Fibroblast of lung (primary cell): ENCODE measurements at regions not wholly inside any gene's neighbourhood (a gene's known extent, or its start where the extent isn't known, plus 50 kb on each side); places are given as distances from the start of the nearest gene placed in this dataset.

Experiments
- DNase-seq, 2 donors: peaks; one replicate each; pipeline versions ENCODE4 v3.0.0 to v3.0.0-alpha.2; 2010; ENCODE audit warnings: low read depth in 2 of 2
- H2AFZ ChIP-seq: 2 replicates; pipeline ENCODE4 v1.5.1; 2012; ENCODE audit warnings: low read length, control low read depth, inconsistent platforms
- H3K27ac ChIP-seq: 2 replicates; pipeline ENCODE4 v1.5.1; 2011; ENCODE audit warnings: low read length, control low read depth; ENCODE audit not compliant: insufficient read depth
- H3K27me3 ChIP-seq: 2 replicates; pipeline ENCODE4 v1.5.1; 2011; ENCODE audit warnings: mild to moderate bottlenecking, low read length; ENCODE audit not compliant: control insufficient read depth, insufficient read depth
- H3K36me3 ChIP-seq: 2 replicates; pipeline ENCODE4 v1.5.1; 2011; ENCODE audit warnings: low read length; ENCODE audit not compliant: control insufficient read depth, insufficient read depth
- H3K4me1 ChIP-seq: 2 replicates; pipeline ENCODE4 v1.5.1; 2011; ENCODE audit warnings: low read length; ENCODE audit not compliant: control insufficient read depth, insufficient read depth; ENCODE audit errors: extremely low read depth
- H3K4me2 ChIP-seq: 2 replicates; pipeline ENCODE4 v1.5.1; 2011; ENCODE audit warnings: low read length, control low read depth; ENCODE audit not compliant: insufficient read depth; ENCODE audit errors: extremely low read depth
- H3K4me3 ChIP-seq, 4 experiments: fragments of 200-600 bp in 1 of 4; sonication (generic) in 1 of 4; replicated peaks in 1 of 4; 2 replicates each; pipeline ENCODE4 v1.5.1; 2011 to 2016; ENCODE audit warnings: low read length in 4 of 4, low read depth in 3 of 4, mild to moderate bottlenecking in 3 of 4, control low read depth in 2 of 4, inconsistent platforms in 1 of 4, mixed read lengths in 1 of 4; ENCODE audit not compliant: insufficient read depth in 1 of 4; ENCODE audit errors: control extremely low read depth in 1 of 4
- H3K79me2 ChIP-seq: 2 replicates; pipeline ENCODE4 v1.5.1; 2012; ENCODE audit warnings: mild to moderate bottlenecking, low read length, inconsistent platforms; ENCODE audit not compliant: control insufficient read depth, insufficient read depth
- H3K9ac ChIP-seq: 2 replicates; pipeline ENCODE4 v1.5.1; 2011; ENCODE audit warnings: mild to moderate bottlenecking, low read length, control low read depth; ENCODE audit not compliant: insufficient read depth
- H3K9me3 ChIP-seq: 2 replicates; pipeline ENCODE4 v1.5.1; 2012; ENCODE audit warnings: low read depth, low read length; ENCODE audit not compliant: control insufficient read depth, insufficient read depth
- H4K20me1 ChIP-seq: 2 replicates; pipeline ENCODE4 v1.5.1; 2011; ENCODE audit warnings: low read length; ENCODE audit not compliant: control insufficient read depth, insufficient read depth; ENCODE audit errors: extremely low read depth
- CTCF ChIP-seq, 2 donors: IDR thresholded peaks in 1 of 2; conservative IDR thresholded peaks in 1 of 2; 1 replicate in 1 of 2; 2 replicates in 1 of 2; pipeline ENCODE4 v1.5.1; 2011 to 2012; ENCODE audit warnings: low read length in 2 of 2, control low read depth in 1 of 2, inconsistent platforms in 1 of 2, low read depth in 1 of 2, mild to moderate bottlenecking in 1 of 2
- EZH2 ChIP-seq: IDR thresholded peaks from 2 replicates; pipeline ENCODE4 v1.5.1; 2012; ENCODE audit warnings: low read length, control low read depth, mild to moderate bottlenecking; ENCODE audit errors: missing control alignments

GRCh38 chr7:106542550-106543220, 118.3 kb downstream of the CCDC71L start:
- H3K4me3 ChIP-seq, result no peak overlapping the region
- peak overlapping the region; percentile 63 for H3K27ac ChIP-seq
- no peaks in the 10 kb centered on the region for H3K9me3 ChIP-seq
- no peak for TF ChIP-seq EZH2
- peak; percentile 63 to 64 for TF ChIP-seq CTCF (conservative IDR thresholded peaks at IDR 0.05 in 1 of 2, IDR thresholded peaks at IDR 0.05 in 1 of 2; ENCODE audit: low read depth in 1 of 2, low read length in 2 of 2)
- H3K36me3 ChIP-seq, result no peaks in the 10 kb centered on the region
- H3K9ac ChIP-seq, result no peak overlapping the region
- H3K79me2 ChIP-seq, result no peaks in the 10 kb centered on the region
- H4K20me1 ChIP-seq, result no peaks in the 10 kb centered on the region
- H3K4me2 ChIP-seq, result peak overlapping the region; percentile 37
- H3K27me3 ChIP-seq, result no peaks in the 10 kb centered on the region
- H2AFZ ChIP-seq, result peak overlapping the region; percentile 51
- H3K4me1 ChIP-seq, result peaks cover 17% of the 10 kb centered on the region
- peak; percentile 86 to 90 for DNase-seq

GRCh38 chr7:106538638-106539037, 122.3 kb downstream of the CCDC71L start:
- Histone ChIP-seq H4K20me1 (no peaks in the 10 kb centered on the region), H3K36me3 (no peaks in the 10 kb centered on the region), H3K4me2 (no peak overlapping the region), H3K9ac (no peak overlapping the region), H3K27ac (no peak overlapping the region), H3K79me2 (no peaks in the 10 kb centered on the region), H3K9me3 (no peaks in the 10 kb centered on the region), H3K27me3 (no peaks in the 10 kb centered on the region), H3K4me3 (no peak overlapping the region), H3K4me1 (peaks cover 17% of the 10 kb centered on the region), H2AFZ (peak overlapping the region; percentile 41)
- no peak for TF ChIP-seq CTCF (conservative IDR thresholded peaks at IDR 0.05 in 1 of 2, IDR thresholded peaks at IDR 0.05 in 1 of 2; ENCODE audit: low read depth in 1 of 2, low read length in 2 of 2)
- no peak for TF ChIP-seq EZH2
- DNase-seq, result no peak

- H3K27me3 ChIP-seq, result no peaks in the 10 kb centered on the region
- H3K4me3 ChIP-seq, result no peak overlapping the region
- H3K27ac ChIP-seq, result no peak overlapping the region
- DNase-seq, result no peak
- H3K9ac ChIP-seq, result no peak overlapping the region
- H3K79me2 ChIP-seq, result no peaks in the 10 kb centered on the region
- H3K36me3 ChIP-seq, result no peaks in the 10 kb centered on the region
- H4K20me1 ChIP-seq, result no peaks in the 10 kb centered on the region
- peaks cover 3% of the 10 kb centered on the region for H3K4me1 ChIP-seq
- no peaks in the 10 kb centered on the region for H3K9me3 ChIP-seq
- no peak overlapping the region for H2AFZ ChIP-seq
- TF ChIP-seq EZH2 (no peak), CTCF (conservative IDR thresholded peaks at IDR 0.05 in 1 of 2, IDR thresholded peaks at IDR 0.05 in 1 of 2; ENCODE audit: low read depth in 1 of 2, low read length in 2 of 2) (no peak)
- no peak overlapping the region for H3K4me2 ChIP-seq
These were observed 123.8 kb downstream of the CCDC71L start for GRCh38 chr7:106537119-106537518.
